WTC11 (cell line): ENCODE measurements at regions not wholly inside any gene's neighbourhood (a gene's known extent, or its start where the extent isn't known, plus 50 kb on each side); places are given as distances from the start of the nearest gene placed in this dataset.

Experiments used
- ATF2 ChIP-seq: sonication (generic); formaldehyde crosslinking; IDR thresholded peaks from 2 replicates; pipeline ENCODE4 v1.8.1; 2022; ENCODE audit warnings: low read depth, missing genetic modification reagents, borderline replicate concordance
- CREB1 ChIP-seq: sonication (generic); formaldehyde crosslinking; IDR thresholded peaks from 2 replicates; pipeline ENCODE4 v1.8.0; 2023; ENCODE audit warnings: mild to moderate bottlenecking, missing genetic modification reagents
- CTCF ChIP-seq: fragments of 200-600 bp; IDR thresholded peaks from 2 replicates; pipeline ENCODE4 v1.8.0; 2022; ENCODE audit warnings: antibody characterized with exemption
- E2F1 ChIP-seq: sonication (generic); formaldehyde crosslinking; IDR thresholded peaks from 2 replicates; pipeline ENCODE4 v1.8.0; 2022; ENCODE audit warnings: mild to moderate bottlenecking, missing genetic modification reagents
- ETV6 ChIP-seq: sonication (generic); formaldehyde crosslinking; IDR thresholded peaks from 2 replicates; pipeline ENCODE4 v1.8.1; 2022; ENCODE audit warnings: mild to moderate bottlenecking, missing genetic modification reagents
- JUN ChIP-seq: sonication (generic); formaldehyde crosslinking; IDR thresholded peaks from 2 replicates; pipeline ENCODE4 v1.8.0; 2023; ENCODE audit warnings: mild to moderate bottlenecking, missing genetic modification reagents
- MYBL2 ChIP-seq: sonication (generic); formaldehyde crosslinking; IDR thresholded peaks from 2 replicates; pipeline ENCODE4 v1.8.1; 2023; ENCODE audit warnings: mild to moderate bottlenecking, moderate library complexity, missing genetic modification reagents
- TCF7 ChIP-seq: sonication (generic); formaldehyde crosslinking; IDR thresholded peaks from 2 replicates; pipeline ENCODE4 v1.8.0; 2022; ENCODE audit warnings: mild to moderate bottlenecking, low read depth, missing genetic modification reagents, moderate library complexity
- USF2 ChIP-seq: sonication (generic); formaldehyde crosslinking; IDR thresholded peaks from 2 replicates; pipeline ENCODE4 v1.8.1; 2023; ENCODE audit warnings: mild to moderate bottlenecking, missing genetic modification reagents, moderate library complexity
- ZNF263 ChIP-seq: sonication (generic); formaldehyde crosslinking; IDR thresholded peaks from 2 replicates; pipeline ENCODE4 v1.8.1; 2022; ENCODE audit warnings: low read depth, mild to moderate bottlenecking, moderate library complexity, missing genetic modification reagents
- ZNF423 ChIP-seq: fragments of 250-450 bp; sonication (Bioruptor Pico); IDR thresholded peaks from 2 replicates; pipeline ENCODE4 v2.1.2; 2022; ENCODE audit warnings: mild to moderate bottlenecking, moderate library complexity

- TF ChIP-seq MYBL2 (CRISPR knock-in tag) (no peak), ZNF423 (CRISPR knock-in tag) (no peak), CTCF (no peak), CREB1 (CRISPR knock-in tag) (no peak), E2F1 (CRISPR knock-in tag) (no peak), ZNF263 (no peak), JUN (CRISPR knock-in tag) (no peak), USF2 (no peak), TCF7 (no peak), ATF2 (CRISPR knock-in tag) (no peak), ETV6 (CRISPR knock-in tag) (no peak)
These were observed 1428.2 kb upstream of the GBE1 start for GRCh38 chr3:83189634-83190033.
